Suprapubic skin (tissue), 4 donors: ENCODE measurements at regions not wholly inside any gene's neighbourhood (a gene's known extent, or its start where the extent isn't known, plus 50 kb on each side); places are given as distances from the start of the nearest gene placed in this dataset.

ENCODE experiments used
- DNase-seq, 2 donors: peaks; one replicate each; pipeline ENCODE4 v3.0.0-alpha.2; 2019; ENCODE audit warnings: low spot score in 2 of 2
- H3K27ac ChIP-seq: fragments of 200-600 bp; sonication (generic); one replicate; pipeline ENCODE4 v1.5.1; 2019
- H3K27me3 ChIP-seq: fragments of 200-600 bp; sonication (generic); one replicate; pipeline ENCODE4 v1.5.1; 2019
- H3K36me3 ChIP-seq: fragments of 200-600 bp; sonication (generic); one replicate; pipeline ENCODE4 v1.5.1; 2019
- H3K4me1 ChIP-seq: fragments of 200-600 bp; sonication (generic); one replicate; pipeline ENCODE4 v1.5.1; 2019
- H3K4me3 ChIP-seq: fragments of 200-600 bp; sonication (generic); one replicate; pipeline ENCODE4 v1.5.1; 2019; ENCODE audit warnings: mild to moderate bottlenecking
- H3K9me3 ChIP-seq: fragments of 200-600 bp; sonication (generic); one replicate; pipeline ENCODE4 v1.5.1; 2019
- CTCF ChIP-seq, 2 donors: fragments of 200-600 bp in 1 of 2; fragments of 450-650 bp in 1 of 2; sonication (generic) in 1 of 2; IDR thresholded peaks; one replicate each; pipeline ENCODE4 v1.5.1; 2016 to 2019; ENCODE audit warnings: antibody characterized with exemption in 2 of 2, mild to moderate bottlenecking in 1 of 2, moderate library complexity in 1 of 2
- EP300 ChIP-seq: sonication (generic); formaldehyde crosslinking; IDR thresholded peaks from one replicate; pipeline ENCODE4 v1.6.1; 2017; ENCODE audit warnings: antibody characterized with exemption
- POLR2A ChIP-seq, 2 donors: fragments of 450-650 bp; IDR thresholded peaks; one replicate each; pipeline ENCODE4 v1.6.1; 2017; ENCODE audit warnings: antibody characterized with exemption in 2 of 2, mild to moderate bottlenecking in 2 of 2, moderate library complexity in 2 of 2
- POLR2AphosphoS5 ChIP-seq, 3 donors: sonication (generic); formaldehyde crosslinking; IDR thresholded peaks; one replicate each; pipeline ENCODE4 v1.6.1; 2017; ENCODE audit warnings: antibody characterized with exemption in 3 of 3
- WGBS: methylation state at CpG from one replicate; pipeline ENCODE4 v1.1.5; 2018; 5-methylcytosine and 5-hydroxymethylcytosine counted together

- Histone ChIP-seq H3K36me3 (no peaks in the 10 kb centered on the region), H3K27ac (no peak overlapping the region), H3K4me1 (no peaks in the 10 kb centered on the region), H3K4me3 (no peak overlapping the region), H3K27me3 (no peaks in the 10 kb centered on the region), H3K9me3 (peaks cover 7% of the 10 kb centered on the region)
- TF ChIP-seq POLR2A (IDR thresholded peaks at IDR 0.05): no peak
- TF ChIP-seq POLR2AphosphoS5 (IDR thresholded peaks at IDR 0.05): no peak
- no peak for TF ChIP-seq CTCF (IDR thresholded peaks at IDR 0.05)
- TF ChIP-seq EP300: no peak
- DNase-seq: no peak
- WGBS: 79% methylated on average over 2 of the region's 4 CpGs
Observed at GRCh38 chr16:35642322-35642835, 2183.0 kb downstream of the TP53TG3F start.

GRCh38 chr16:35651841-35652240 is 2192.4 kb downstream of the TP53TG3F start:
- H3K27me3 ChIP-seq: no peaks in the 10 kb centered on the region
- no peaks in the 10 kb centered on the region for H3K36me3 ChIP-seq
- H3K9me3 ChIP-seq: peaks cover 6% of the 10 kb centered on the region
- no peak for DNase-seq
- H3K4me1 ChIP-seq: no peaks in the 10 kb centered on the region
- no peak overlapping the region for H3K27ac ChIP-seq
- TF ChIP-seq POLR2AphosphoS5 (IDR thresholded peaks at IDR 0.05) (no peak), EP300 (no peak), CTCF (IDR thresholded peaks at IDR 0.05) (no peak), POLR2A (IDR thresholded peaks at IDR 0.05) (no peak)
- H3K4me3 ChIP-seq: no peak overlapping the region
- 89% methylated on average over 1 of the region's 1 CpG for WGBS

GRCh38 chr16:35664091-35664693 is 2204.8 kb downstream of the TP53TG3F start:
- WGBS: 71% methylated on average over 3 of the region's 3 CpGs
- no peak for DNase-seq
- TF ChIP-seq POLR2AphosphoS5 (IDR thresholded peaks at IDR 0.05): no peak
- TF ChIP-seq CTCF (IDR thresholded peaks at IDR 0.05): no peak
- TF ChIP-seq POLR2A (IDR thresholded peaks at IDR 0.05): no peak
- no peak for TF ChIP-seq EP300
- no peak overlapping the region for H3K4me3 ChIP-seq
- H3K4me1 ChIP-seq: no peaks in the 10 kb centered on the region
- no peak overlapping the region for H3K27ac ChIP-seq
- H3K9me3 ChIP-seq: peaks cover 6% of the 10 kb centered on the region
- H3K36me3 ChIP-seq: no peaks in the 10 kb centered on the region
- H3K27me3 ChIP-seq: no peaks in the 10 kb centered on the region

- no peak for TF ChIP-seq POLR2A (IDR thresholded peaks at IDR 0.05)
- no peak for TF ChIP-seq CTCF (IDR thresholded peaks at IDR 0.05)
- no peak for TF ChIP-seq POLR2AphosphoS5 (IDR thresholded peaks at IDR 0.05)
- H3K4me1 ChIP-seq: no peaks in the 10 kb centered on the region
- no peak overlapping the region for H3K27ac ChIP-seq
- H3K27me3 ChIP-seq: no peaks in the 10 kb centered on the region
- peaks cover 9% of the 10 kb centered on the region for H3K9me3 ChIP-seq
- WGBS: 72% methylated on average over 3 of the region's 4 CpGs
- H3K36me3 ChIP-seq: no peaks in the 10 kb centered on the region
- DNase-seq: no peak
- H3K4me3 ChIP-seq: no peak overlapping the region
Observed at GRCh38 chr16:35685085-35685484, 2225.7 kb downstream of the TP53TG3F start.

GRCh38 chr16:35686595-35686994 is 2227.2 kb downstream of the TP53TG3F start:
- Histone ChIP-seq H3K36me3 (no peaks in the 10 kb centered on the region), H3K27ac (no peak overlapping the region), H3K27me3 (no peaks in the 10 kb centered on the region), H3K9me3 (peaks cover 9% of the 10 kb centered on the region), H3K4me3 (no peak overlapping the region), H3K4me1 (no peaks in the 10 kb centered on the region)
- WGBS: 79% methylated on average over 3 of the region's 3 CpGs
- no peak for DNase-seq
- TF ChIP-seq CTCF (IDR thresholded peaks at IDR 0.05): no peak
- TF ChIP-seq EP300: no peak
- no peak for TF ChIP-seq POLR2AphosphoS5 (IDR thresholded peaks at IDR 0.05)
- no peak for TF ChIP-seq POLR2A (IDR thresholded peaks at IDR 0.05)
